Right lobe of liver (tissue), 6 donors: ENCODE measurements at regions not wholly inside any gene's neighbourhood (a gene's known extent, or its start where the extent isn't known, plus 50 kb on each side); places are given as distances from the start of the nearest gene placed in this dataset.

Experiments used
- ATAC-seq, 4 donors: fragments of 200-7000 bp; cut with Tn5 transposase; one replicate each; pipeline ENCODE4 v1.9.1; 2020; ENCODE audit warnings: mild to moderate bottlenecking in 4 of 4, moderate library complexity in 4 of 4
- DNase-seq, 3 donors: peaks; one replicate each; pipeline ENCODE4 v3.0.0-alpha.2; 2020
- H3K27ac ChIP-seq, 3 donors: fragments of 200-600 bp; one replicate each; pipeline ENCODE4 v1.8.0; 2022
- H3K27me3 ChIP-seq, 2 donors: fragments of 200-600 bp; one replicate each; pipeline ENCODE4 v1.8.0; 2022
- H3K36me3 ChIP-seq, 4 donors: fragments of 200-600 bp; sonication (generic) in 1 of 4; one replicate each; pipeline versions ENCODE4 v1.5.1 to v1.8.0; 2017 to 2022; ENCODE audit warnings: control low read depth in 1 of 4
- H3K4me1 ChIP-seq, 4 donors: fragments of 200-600 bp; sonication (generic) in 1 of 4; one replicate each; pipeline versions ENCODE4 v1.5.1 to v1.8.0; 2017 to 2022; ENCODE audit warnings: control low read depth in 1 of 4
- H3K4me3 ChIP-seq, 3 donors: fragments of 200-600 bp; one replicate each; pipeline ENCODE4 v1.8.0; 2022
- H3K9me3 ChIP-seq, 4 donors: fragments of 200-600 bp; sonication (generic) in 1 of 4; one replicate each; pipeline versions ENCODE4 v1.5.1 to v1.8.0; 2017 to 2022; ENCODE audit warnings: control low read depth in 1 of 4
- POLR2A ChIP-seq: fragments of 450-650 bp; IDR thresholded peaks from one replicate; pipeline ENCODE4 v1.6.1; 2017; ENCODE audit warnings: antibody characterized with exemption, mild to moderate bottlenecking
- WGBS: methylation state at CpG from one replicate; pipeline ENCODE4 v1.1.6; 2018; ENCODE audit warnings: low coverage, low lambda C conversion rate; ENCODE audit not compliant: insufficient coverage; ENCODE audit errors: missing lambda C conversion rate; 5-methylcytosine and 5-hydroxymethylcytosine counted together
- intact Hi-C, 2 donors: fragments of 100-400 bp; cut with DNase I; formaldehyde crosslinking; loops; one replicate each; pipeline versions ENCODE4 v1.11.2 to v1.14.1; 2022
- TF ChIP-seq, protein P1 (sequence below), 4 donors: fragments of 200-600 bp in 3 of 4; fragments of 450-650 bp in 1 of 4; IDR thresholded peaks; one replicate each; pipeline versions ENCODE4 v1.5.1 to v1.8.0; 2016 to 2022; ENCODE audit warnings: antibody characterized with exemption in 4 of 4, mild to moderate bottlenecking in 2 of 4
- donor health status: DM: no; HTN: yes; CAD: no.
- donor health status: DM: no; HTN: no; CAD: no.
- donor health status: DM: no; HTN: no; CAD: no.
- donor health status: DM: no; HTN: yes; CAD: no.
- donor health status: DM: no; HTN: yes; CAD: no.

DNA sequence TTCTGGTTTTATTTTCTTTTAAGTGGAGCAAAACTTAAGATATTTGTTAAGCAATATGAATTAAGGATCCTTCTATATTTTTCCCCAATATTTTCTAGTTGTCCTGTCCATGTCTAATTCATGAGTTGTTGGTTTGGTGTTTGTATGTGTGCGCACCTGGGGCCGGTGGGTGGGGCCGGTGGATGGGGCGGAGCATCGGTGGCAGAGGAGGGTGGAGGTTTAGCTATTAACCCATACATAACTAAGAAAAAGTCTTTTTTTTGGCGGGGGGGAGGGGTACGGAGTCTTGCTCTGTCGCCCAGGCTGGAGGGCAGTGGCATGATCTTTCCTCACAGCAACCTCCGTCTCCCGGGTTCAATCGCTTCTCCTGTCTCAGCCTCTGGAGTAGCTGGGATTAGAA lies 489.8 kb downstream of the PDGFC start:
- Histone ChIP-seq H3K4me1 (no peaks in the 10 kb centered on the region), H3K27me3 (no peaks in the 10 kb centered on the region), H3K36me3 (no peaks in the 10 kb centered on the region), H3K9me3 (no peaks in the 10 kb centered on the region), H3K27ac (no peak overlapping the region), H3K4me3 (no peak overlapping the region)
- WGBS = 86% methylated on average over 5 of the region's 11 CpGs
- DNase-seq (no peak), ATAC-seq (no peak)
- TF ChIP-seq, protein P1, sequence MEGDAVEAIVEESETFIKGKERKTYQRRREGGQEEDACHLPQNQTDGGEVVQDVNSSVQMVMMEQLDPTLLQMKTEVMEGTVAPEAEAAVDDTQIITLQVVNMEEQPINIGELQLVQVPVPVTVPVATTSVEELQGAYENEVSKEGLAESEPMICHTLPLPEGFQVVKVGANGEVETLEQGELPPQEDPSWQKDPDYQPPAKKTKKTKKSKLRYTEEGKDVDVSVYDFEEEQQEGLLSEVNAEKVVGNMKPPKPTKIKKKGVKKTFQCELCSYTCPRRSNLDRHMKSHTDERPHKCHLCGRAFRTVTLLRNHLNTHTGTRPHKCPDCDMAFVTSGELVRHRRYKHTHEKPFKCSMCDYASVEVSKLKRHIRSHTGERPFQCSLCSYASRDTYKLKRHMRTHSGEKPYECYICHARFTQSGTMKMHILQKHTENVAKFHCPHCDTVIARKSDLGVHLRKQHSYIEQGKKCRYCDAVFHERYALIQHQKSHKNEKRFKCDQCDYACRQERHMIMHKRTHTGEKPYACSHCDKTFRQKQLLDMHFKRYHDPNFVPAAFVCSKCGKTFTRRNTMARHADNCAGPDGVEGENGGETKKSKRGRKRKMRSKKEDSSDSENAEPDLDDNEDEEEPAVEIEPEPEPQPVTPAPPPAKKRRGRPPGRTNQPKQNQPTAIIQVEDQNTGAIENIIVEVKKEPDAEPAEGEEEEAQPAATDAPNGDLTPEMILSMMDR (IDR thresholded peaks at IDR 0.05) = no peak
- TF ChIP-seq POLR2A = no peak
- intact Hi-C loops = no loop called here

DNA sequence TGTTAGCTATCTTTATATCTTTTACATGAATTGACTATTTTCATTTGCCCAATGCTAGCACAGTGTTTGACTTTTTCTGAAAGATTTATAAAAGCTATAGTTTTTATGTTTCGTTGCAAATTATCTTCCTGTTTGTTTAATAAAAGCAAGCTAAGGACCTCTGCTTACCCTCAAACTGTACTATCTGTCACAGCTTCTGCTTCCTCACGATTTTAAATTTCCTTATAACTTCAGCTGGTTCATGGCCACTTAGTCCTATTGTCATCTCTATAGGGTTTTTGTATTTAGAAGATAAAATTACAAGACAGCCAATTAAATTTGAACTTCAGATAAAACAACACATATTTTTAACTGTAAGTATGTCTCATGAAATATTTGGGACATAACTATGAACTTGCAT lies 494.0 kb downstream of the PDGFC start:
- H3K9me3 ChIP-seq = no peaks in the 10 kb centered on the region
- TF ChIP-seq, protein P1 (IDR thresholded peaks at IDR 0.05) = no peak
- TF ChIP-seq POLR2A = no peak
- 14% methylated on average over 2 of the region's 2 CpGs for WGBS
- no peak for DNase-seq
- H3K4me3 ChIP-seq = no peak overlapping the region
- H3K36me3 ChIP-seq = no peaks in the 10 kb centered on the region
- ATAC-seq = no peak
- H3K27me3 ChIP-seq = no peaks in the 10 kb centered on the region
- H3K4me1 ChIP-seq = no peaks in the 10 kb centered on the region
- H3K27ac ChIP-seq = no peak overlapping the region
- intact Hi-C loops = no loop called here

DNA sequence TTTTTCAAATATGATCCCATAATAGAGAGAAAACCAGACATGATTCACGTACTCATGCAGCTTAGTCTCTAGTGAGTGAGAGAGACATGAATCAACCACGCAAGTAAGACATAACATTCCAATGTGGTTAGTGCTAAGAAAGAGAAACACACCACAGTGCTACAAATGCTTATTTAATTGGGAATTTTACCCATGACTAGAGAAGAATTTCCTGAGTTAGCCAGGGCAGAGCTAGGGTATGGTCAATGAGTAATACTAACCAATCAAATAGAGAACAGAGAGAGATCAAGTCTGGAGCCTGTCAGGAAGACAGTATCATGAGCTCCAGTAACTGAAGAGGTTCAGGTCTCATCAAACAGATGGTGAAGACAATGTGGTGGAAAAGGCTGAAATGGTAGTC lies 495.2 kb downstream of the PDGFC start:
- intact Hi-C loops = no loop called here

DNA sequence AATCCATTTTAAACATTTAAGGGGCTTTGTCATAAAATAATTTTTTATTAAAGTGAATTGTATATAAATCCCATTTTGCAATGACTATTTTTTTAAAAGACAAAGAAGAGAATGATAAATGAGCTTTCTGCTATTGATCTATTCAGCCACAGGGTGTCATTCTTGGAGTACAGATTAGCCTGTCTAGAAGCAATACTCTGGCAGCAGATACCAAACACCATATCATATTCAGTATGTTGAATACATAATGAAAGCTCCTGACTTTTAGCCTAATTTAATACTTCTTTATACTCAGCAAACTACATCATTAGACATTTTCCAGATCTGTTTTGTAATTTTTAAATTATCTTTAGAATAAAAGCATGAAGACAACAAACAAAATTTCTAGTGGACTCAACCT lies 496.3 kb downstream of the PDGFC start:
- H3K27ac ChIP-seq = no peak overlapping the region
- no peaks in the 10 kb centered on the region for H3K9me3 ChIP-seq
- H3K36me3 ChIP-seq = no peaks in the 10 kb centered on the region
- TF ChIP-seq POLR2A = no peak
- TF ChIP-seq, protein P1 (IDR thresholded peaks at IDR 0.05) = peak; percentile 41 to 58 (median 47)
- no peaks in the 10 kb centered on the region for H3K27me3 ChIP-seq
- intact Hi-C loops = no loop called here
- H3K4me1 ChIP-seq = no peaks in the 10 kb centered on the region
- H3K4me3 ChIP-seq = no peak overlapping the region
- peak; percentile 59 to 82 (median 76) for ATAC-seq
- no peak for DNase-seq

More for the DNA sequence above, 495.2 kb downstream of the PDGFC start:
- H3K36me3 ChIP-seq = no peaks in the 10 kb centered on the region
- WGBS = 55% methylated on average over 2 of the region's 2 CpGs
- H3K27ac ChIP-seq = no peak overlapping the region
- H3K4me1 ChIP-seq = no peaks in the 10 kb centered on the region
- H3K27me3 ChIP-seq = no peaks in the 10 kb centered on the region
- no peak for TF ChIP-seq POLR2A
- TF ChIP-seq, protein P1 (IDR thresholded peaks at IDR 0.05) = no peak
- no peaks in the 10 kb centered on the region for H3K9me3 ChIP-seq
- ATAC-seq (no peak), DNase-seq (no peak)
- H3K4me3 ChIP-seq = no peak overlapping the region

DNA sequence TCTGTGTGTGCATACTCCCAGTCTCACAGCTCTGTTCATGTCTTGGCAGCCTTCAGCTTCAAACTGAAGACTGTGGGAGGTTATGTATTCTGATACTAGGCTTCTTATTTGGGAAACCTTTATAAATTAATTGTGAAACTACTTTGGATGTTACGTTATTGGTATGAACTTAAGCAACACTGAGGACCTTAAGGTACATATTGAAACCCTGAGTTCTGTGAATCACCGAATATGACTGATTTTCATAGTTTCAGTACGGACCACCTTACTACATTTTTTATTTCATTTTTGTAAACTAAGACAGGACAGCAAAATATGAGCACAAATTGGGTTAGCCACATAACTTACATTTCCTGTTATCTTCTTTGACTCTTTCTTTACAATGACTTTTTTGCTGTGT lies 498.4 kb downstream of the PDGFC start:
- no peak for ATAC-seq
- TF ChIP-seq, protein P1 (IDR thresholded peaks at IDR 0.05) = no peak
- TF ChIP-seq POLR2A = no peak
- no peak for DNase-seq
- H3K4me3 ChIP-seq = no peak overlapping the region
- H3K27me3 ChIP-seq = no peaks in the 10 kb centered on the region
- no peaks in the 10 kb centered on the region for H3K9me3 ChIP-seq
- intact Hi-C loops = no loop called here
- H3K36me3 ChIP-seq = no peaks in the 10 kb centered on the region
- 68% methylated on average over 3 of the region's 3 CpGs for WGBS
- H3K27ac ChIP-seq = no peak overlapping the region
- H3K4me1 ChIP-seq = no peaks in the 10 kb centered on the region
